K562 (cell line): ENCODE measurements at regions not wholly inside any gene's neighbourhood (a gene's known extent, or its start where the extent isn't known, plus 50 kb on each side); places are given as distances from the start of the nearest gene placed in this dataset.

ENCODE experiments used
- ATAC-seq: fragments of 200-7000 bp; cut with Tn5 transposase; 3 replicates; pipeline ENCODE4 v1.9.1; 2020; ENCODE audit warnings: moderate library complexity
- BruUV-seq: library from RNA; stranded (reverse); fragments of 400-500 nt; replicated peaks from 2 replicates; lab custom pipeline; 2021; lab: Mats Ljungman, UMichigan
- CTCF ChIA-PET: fragments of 300-600 bp; formaldehyde crosslinking; extraction: SDS; loops from one replicate; lab custom pipeline; 2021; ENCODE audit warnings: low intra/inter-chr PET ratio; lab: Yijun Ruan, JAX
- POLR2A ChIA-PET: fragments of 300-600, 350-650 bp; sonication (Branson Sonifier 250); formaldehyde crosslinking; extraction: SDS; loops from one replicate; lab custom pipeline; 2021; ENCODE audit warnings: antibody characterized with exemption, inconsistent platforms; lab: Yijun Ruan, JAX
- DNase-seq, 4 experiments: peaks; one replicate each; pipeline versions ENCODE4 v3.0.0 to v3.0.0-alpha.2; 2011 to 2018; ENCODE audit warnings: low spot score in 3 of 4, mixed read lengths in 3 of 4; ENCODE audit errors: extremely low read depth in 1 of 4
- FAIRE-seq: peaks from 2 replicates; lab custom pipeline; 2011; peaks lifted over from hg19 to GRCh38; lab: Jason Lieb, UNC
- H2AFZ ChIP-seq: 2 replicates; pipeline ENCODE4 v1.6.0; 2011; ENCODE audit warnings: low read depth, low read length, control low read depth, inconsistent platforms
- H3K27ac ChIP-seq: fragments of 200-600 bp; 3 replicates; pipeline ENCODE4 v1.8.0; 2011; ENCODE audit warnings: low read depth, mild to moderate bottlenecking, control low read depth, inconsistent platforms, low read length, moderate library complexity, mixed read lengths; ENCODE audit errors: extremely low read depth
- H3K27me3 ChIP-seq, 2 experiments: fragments of 300-600 bp in 1 of 2; 2 replicates in 1 of 2; 3 replicates in 1 of 2; pipeline versions ENCODE4 v1.6.0 to v1.8.0; 2011; ENCODE audit warnings: inconsistent platforms in 2 of 2, low read length in 2 of 2, mild to moderate bottlenecking in 1 of 2, mixed read lengths in 1 of 2, moderate library complexity in 1 of 2; ENCODE audit not compliant: control insufficient read depth in 2 of 2, insufficient read depth in 2 of 2
- H3K36me3 ChIP-seq: fragments of 300-600 bp; 3 replicates; pipeline ENCODE4 v1.8.0; 2011; ENCODE audit warnings: mild to moderate bottlenecking, low read length, inconsistent platforms; ENCODE audit not compliant: control insufficient read depth, insufficient read depth
- H3K4me1 ChIP-seq, 2 experiments: fragments of 200-600 bp in 1 of 2; replicated peaks in 1 of 2; 2 replicates in 1 of 2; 3 replicates in 1 of 2; pipeline versions ENCODE4 v1.5.1 to v1.8.0; 2011; ENCODE audit warnings: inconsistent platforms in 2 of 2, low read length in 2 of 2, mild to moderate bottlenecking in 1 of 2, mixed read lengths in 1 of 2, moderate library complexity in 1 of 2; ENCODE audit not compliant: control insufficient read depth in 2 of 2, insufficient read depth in 2 of 2
- H3K4me2 ChIP-seq: 2 replicates; pipeline ENCODE4 v1.6.1; 2011; ENCODE audit warnings: low read length, control low read depth, inconsistent platforms, mixed read lengths; ENCODE audit not compliant: insufficient read depth
- H3K4me3 ChIP-seq: fragments of 200-600 bp; sonication (generic), shearing (Covaris generic); 2 replicates; pipeline ENCODE4 v1.5.1; 2016; ENCODE audit warnings: control low read depth, inconsistent platforms
- H3K79me2 ChIP-seq: fragments of 200-600 bp; 3 replicates; pipeline ENCODE4 v1.8.0; 2011; ENCODE audit warnings: low read length, inconsistent platforms; ENCODE audit not compliant: control insufficient read depth, insufficient read depth
- H3K9ac ChIP-seq, 2 experiments: 2 replicates each; pipeline versions ENCODE4 v1.6.0 to v1.6.1; 2011; ENCODE audit warnings: low read depth in 2 of 2, low read length in 2 of 2, control low read depth in 1 of 2, inconsistent platforms in 1 of 2, mild to moderate bottlenecking in 1 of 2, mixed read lengths in 1 of 2; ENCODE audit not compliant: insufficient read depth in 1 of 2
- H3K9me1 ChIP-seq: one replicate; pipeline ENCODE4 v1.6.0; 2011; ENCODE audit warnings: inconsistent platforms, mild to moderate bottlenecking, low read length, moderate library complexity; ENCODE audit not compliant: control insufficient read depth, insufficient read depth
- H3K9me3 ChIP-seq: replicated peaks from 2 replicates; pipeline ENCODE4 v1.5.1; 2011; ENCODE audit warnings: low read depth, low read length, inconsistent platforms; ENCODE audit not compliant: control insufficient read depth, insufficient read depth
- H4K20me1 ChIP-seq: replicated peaks from 2 replicates; pipeline ENCODE4 v1.6.1; 2011; ENCODE audit warnings: low read length, inconsistent platforms, mixed read lengths; ENCODE audit not compliant: control insufficient read depth, insufficient read depth
- HMG20B ChIP-seq: fragments of 250-450 bp; sonication (Bioruptor Pico); IDR thresholded peaks from 2 replicates; pipeline ENCODE4 v1.5.0; 2021; ENCODE audit warnings: mild to moderate bottlenecking
- HNRNPUL1 ChIP-seq: fragments of 200-400 bp; formaldehyde crosslinking; IDR thresholded peaks from 2 replicates; pipeline ENCODE4 v1.6.1; 2017; ENCODE audit warnings: low read length
- SIRT6 ChIP-seq: IDR thresholded peaks from one replicate; pipeline ENCODE4 v1.6.1; 2012; ENCODE audit warnings: low read depth, mild to moderate bottlenecking, control low read depth, inconsistent platforms, low read length, moderate library complexity
- ZNF134 ChIP-seq: fragments of 250-450 bp; sonication (Bioruptor Pico); conservative IDR thresholded peaks from 2 replicates; pipeline ENCODE4 v1.4.0; 2020
- WGBS: fragments of 100-300 bp; shearing (Covaris generic); methylation state at CpG from one replicate; pipeline ENCODE4 v1.1.6; 2016; ENCODE audit warnings: low coverage, mixed read lengths; ENCODE audit not compliant: insufficient coverage; ENCODE audit errors: missing lambda C conversion rate; 5-methylcytosine and 5-hydroxymethylcytosine counted together
- in situ Hi-C: fragments of 300-500 bp; cut with MboI; formaldehyde crosslinking; loops from 4 replicates; pipeline ENCODE4 v1.15.0; 2018; ENCODE audit warnings: inconsistent platforms, mixed read lengths
- intact Hi-C: fragments of 100-400 bp; cut with micrococcal nuclease; formaldehyde crosslinking; loops from 2 replicates; pipeline ENCODE4 v1.14.2; 2022
- TF ChIP-seq, protein P1 (sequence below): fragments of 450-650 bp; IDR thresholded peaks from 2 replicates; pipeline ENCODE4 v1.6.1; 2018; ENCODE audit warnings: mild to moderate bottlenecking, low read depth; ENCODE audit not compliant: partially characterized antibody

DNA sequence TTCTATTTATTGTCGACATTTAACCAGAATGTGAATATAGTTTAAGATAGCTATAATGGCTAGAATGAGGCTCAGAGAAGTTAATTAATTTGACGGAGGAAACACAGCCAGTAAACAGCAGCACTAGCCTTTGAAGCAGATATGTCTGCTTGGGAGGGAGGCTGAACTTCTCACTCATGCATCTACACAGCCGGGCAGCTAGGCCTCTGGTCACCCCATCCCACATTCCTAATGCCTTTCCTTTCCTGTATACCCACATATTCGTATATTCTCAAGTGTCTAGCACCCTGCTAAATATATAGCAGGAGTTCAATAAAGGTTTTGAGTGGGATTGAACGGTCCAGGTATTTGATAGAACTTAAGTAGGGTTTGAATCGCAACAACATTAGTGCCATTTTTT, 230.4 kb upstream of the PDE10A start:
- no TSS peak for BruUV-seq
- intact Hi-C loops, result no loop called here
- Histone ChIP-seq H3K79me2 (no peaks in the 10 kb centered on the region), H3K4me3 (no peak overlapping the region), H2AFZ (no peak overlapping the region), H4K20me1 (no peaks in the 10 kb centered on the region), H3K27me3 (peaks cover 0 to 16% of the 10 kb centered on the region in 2 experiments; a peak in 1 of 5 replicates), H3K9me3 (no peaks in the 10 kb centered on the region), H3K4me1 (no peaks in the 10 kb centered on the region)
- WGBS, result 1% methylated on average over 6 of the region's 6 CpGs
- DNase-seq, result no peak
- in situ Hi-C loops, result loop anchor here (25.0 kb wide), 1 partner anchor 1444 kb away; the partner anchor contains the start of gene TTLL2
- no peak for FAIRE-seq
- POLR2A ChIA-PET, result interaction anchor here (0.6 kb wide), 1 partner anchor 9 kb away, joined by 3 read pairs; no protein-coding TSS in a partner anchor
- no peak for TF ChIP-seq SIRT6
- no peak for TF ChIP-seq ZNF134
- no peak for TF ChIP-seq HMG20B
- TF ChIP-seq, protein P1, sequence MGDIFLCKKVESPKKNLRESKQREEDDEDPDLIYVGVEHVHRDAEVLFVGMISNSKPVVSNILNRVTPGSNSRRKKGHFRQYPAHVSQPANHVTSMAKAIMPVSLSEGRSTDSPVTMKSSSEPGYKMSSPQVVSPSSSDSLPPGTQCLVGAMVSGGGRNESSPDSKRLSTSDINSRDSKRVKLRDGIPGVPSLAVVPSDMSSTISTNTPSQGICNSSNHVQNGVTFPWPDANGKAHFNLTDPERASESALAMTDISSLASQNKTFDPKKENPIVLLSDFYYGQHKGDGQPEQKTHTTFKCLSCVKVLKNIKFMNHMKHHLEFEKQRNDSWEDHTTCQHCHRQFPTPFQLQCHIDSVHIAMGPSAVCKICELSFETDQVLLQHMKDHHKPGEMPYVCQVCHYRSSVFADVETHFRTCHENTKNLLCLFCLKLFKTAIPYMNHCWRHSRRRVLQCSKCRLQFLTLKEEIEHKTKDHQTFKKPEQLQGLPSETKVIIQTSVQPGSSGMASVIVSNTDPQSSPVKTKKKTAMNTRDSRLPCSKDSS, result no peak
- TF ChIP-seq HNRNPUL1, result no peak
- TF ChIP-seq, all 486 proteins: peak for 0
- Histone ChIP-seq H3K9me1 (peaks cover 2% of the 10 kb centered on the region), H3K4me2 (no peak overlapping the region), H3K27ac (no peak overlapping the region), H3K9ac (no peak overlapping the region), H3K36me3 (no peaks in the 10 kb centered on the region)
- no peak for ATAC-seq
- CTCF ChIA-PET, result no interaction called here
